ENCODE measurements at regions not wholly inside any gene's neighbourhood (a gene's known extent, or its start where the extent isn't known, plus 50 kb on each side); places are given as distances from the start of the nearest gene placed in this dataset.
"Not testable (repeated sequence)": the region's sequence is repeated elsewhere in the genome, so short reads cannot be mapped to it uniquely, and the experiment has no call there.

- no peak for DNase-seq
- no peak for TF ChIP-seq CTCF (IDR thresholded peaks at IDR 0.05)
- no peak for ATAC-seq
- Histone ChIP-seq H3K27ac (no peak overlapping the region), H3K9me3 (no peaks in the 10 kb centered on the region), H3K4me1 (no peaks in the 10 kb centered on the region), H3K36me3 (no peaks in the 10 kb centered on the region), H3K27me3 (no peaks in the 10 kb centered on the region), H3K4me3 (no peak overlapping the region)
- intact Hi-C loops (cut with DNase I), result no loop called here
Measured at GRCh38 chr6:168996356-168996625, 257.4 kb downstream of the THBS2 start.

GRCh38 chr6:168995526-168996355 is 257.9 kb downstream of the THBS2 start:
- Histone ChIP-seq H3K27me3 (no peaks in the 10 kb centered on the region), H3K27ac (no peak overlapping the region), H3K4me3 (no peak overlapping the region), H3K36me3 (no peaks in the 10 kb centered on the region), H3K4me1 (no peaks in the 10 kb centered on the region), H3K9me3 (no peaks in the 10 kb centered on the region)
- no peak for TF ChIP-seq CTCF (IDR thresholded peaks at IDR 0.05)
- ATAC-seq (no peak), DNase-seq (no peak)
- intact Hi-C loops (cut with DNase I), result no loop called here

GRCh38 chr6:168994956-168995355 is 258.7 kb downstream of the THBS2 start:
- TF ChIP-seq CTCF (IDR thresholded peaks at IDR 0.05), result no peak
- Histone ChIP-seq H3K9me3 (no peaks in the 10 kb centered on the region), H3K36me3 (no peaks in the 10 kb centered on the region), H3K4me3 (no peak overlapping the region), H3K4me1 (no peaks in the 10 kb centered on the region), H3K27ac (no peak overlapping the region), H3K27me3 (no peaks in the 10 kb centered on the region)
- DNase-seq (no peak), ATAC-seq (no peak)
- intact Hi-C loops (cut with DNase I), result no loop called here

GRCh38 chr6:168992446-168993144 is 261.1 kb downstream of the THBS2 start:
- no peak for ATAC-seq
- no peaks in the 10 kb centered on the region for H3K4me1 ChIP-seq
- intact Hi-C loops (cut with DNase I), result no loop called here
- DNase-seq, result no peak
- no peak overlapping the region for H3K27ac ChIP-seq
- no peaks in the 10 kb centered on the region for H3K36me3 ChIP-seq
- no peaks in the 10 kb centered on the region for H3K27me3 ChIP-seq
- H3K4me3 ChIP-seq, result no peak overlapping the region
- H3K9me3 ChIP-seq, result no peaks in the 10 kb centered on the region
- no peak for TF ChIP-seq CTCF (IDR thresholded peaks at IDR 0.05)

GRCh38 chr6:168991695-168992094 is 262.0 kb downstream of the THBS2 start:
- intact Hi-C loops (cut with DNase I); DNase-seq; ATAC-seq; H3K36me3 ChIP-seq; H3K4me3 ChIP-seq; H3K27ac ChIP-seq; H3K27me3 ChIP-seq; H3K4me1 ChIP-seq; H3K9me3 ChIP-seq: not testable (repeated sequence)
